Gastrocnemius medialis (tissue), 4 donors: ENCODE measurements at regions not wholly inside any gene's neighbourhood (a gene's known extent, or its start where the extent isn't known, plus 50 kb on each side); places are given as distances from the start of the nearest gene placed in this dataset.
A peak's percentile ranks its signal among the peaks of the same experiment; 100 is the strongest.

Source experiments
- ATAC-seq, 2 donors: fragments of 150-250 bp; one replicate each; pipeline ENCODE4 v1.9.1; 2016
- DNase-seq, 2 donors: peaks; one replicate each; pipeline ENCODE4 v3.0.0-alpha.2; 2019
- H3K27ac ChIP-seq, 4 donors: fragments of 200-600 bp; sonication (generic); 1 replicate in 1 of 4; 2 replicates in 3 of 4; pipeline ENCODE4 v1.5.1; 2016 to 2018; ENCODE audit warnings: mild to moderate bottlenecking in 2 of 4, moderate library complexity in 1 of 4
- H3K27me3 ChIP-seq, 3 donors: fragments of 200-600 bp; sonication (generic) in 2 of 3; 1 replicate in 1 of 3; 2 replicates in 2 of 3; pipeline versions ENCODE4 v1.5.1 to v1.6.0; 2016 to 2019; ENCODE audit warnings: mild to moderate bottlenecking in 1 of 3, moderate library complexity in 1 of 3
- H3K36me3 ChIP-seq, 2 donors: fragments of 200-600 bp; sonication (generic) in 1 of 2; one replicate each; pipeline ENCODE4 v1.5.1; 2017 to 2018
- H3K4me1 ChIP-seq, 2 donors: fragments of 200-600 bp; sonication (generic) in 1 of 2; one replicate each; pipeline ENCODE4 v1.5.1; 2016 to 2017; ENCODE audit warnings: mild to moderate bottlenecking in 2 of 2
- H3K4me3 ChIP-seq, 4 donors: fragments of 200-600 bp; sonication (generic) in 3 of 4; 1 replicate in 1 of 4; 2 replicates in 3 of 4; pipeline ENCODE4 v1.5.1; 2016 to 2019; ENCODE audit warnings: mild to moderate bottlenecking in 2 of 4
- H3K9me3 ChIP-seq, 3 donors: fragments of 200-600 bp; sonication (generic) in 2 of 3; 1 replicate in 1 of 3; 2 replicates in 2 of 3; pipeline ENCODE4 v1.5.1; 2016 to 2019
- POLR2A ChIP-seq, 2 donors: fragments of 450-650 bp; IDR thresholded peaks; one replicate each; pipeline ENCODE4 v1.6.1; 2017; ENCODE audit warnings: antibody characterized with exemption in 2 of 2, mild to moderate bottlenecking in 2 of 2, moderate library complexity in 2 of 2
- in situ Hi-C, 4 donors: fragments of 200-750 bp; cut with MboI; loops; one replicate each; pipeline versions ENCODE4 v1.15.0 to v1.8.0; 2017; ENCODE audit warnings: low sequenced_read_pairs in 4 of 4
- intact Hi-C: fragments of 100-400 bp; cut with DNase I; formaldehyde crosslinking; loops from one replicate; pipeline ENCODE4 v1.15.1; 2023; ENCODE audit warnings: low total_unique reads
- TF ChIP-seq, protein P1 (sequence below), 5 experiments: fragments of 450-650 bp in 3 of 5; fragments of 200-600 bp in 2 of 5; sonication (generic) in 2 of 5; IDR thresholded peaks in 4 of 5; conservative IDR thresholded peaks in 1 of 5; 1 replicate in 4 of 5; 2 replicates in 1 of 5; pipeline ENCODE4 v1.5.1; 2016 to 2019; ENCODE audit warnings: antibody characterized with exemption in 5 of 5, mild to moderate bottlenecking in 3 of 5, moderate library complexity in 3 of 5

- H3K27ac ChIP-seq: no peak overlapping the region
- no peaks in the 10 kb centered on the region for H3K36me3 ChIP-seq
- in situ Hi-C loops: no loop called here
- TF ChIP-seq POLR2A (IDR thresholded peaks at IDR 0.05): no peak
- TF ChIP-seq, protein P1, sequence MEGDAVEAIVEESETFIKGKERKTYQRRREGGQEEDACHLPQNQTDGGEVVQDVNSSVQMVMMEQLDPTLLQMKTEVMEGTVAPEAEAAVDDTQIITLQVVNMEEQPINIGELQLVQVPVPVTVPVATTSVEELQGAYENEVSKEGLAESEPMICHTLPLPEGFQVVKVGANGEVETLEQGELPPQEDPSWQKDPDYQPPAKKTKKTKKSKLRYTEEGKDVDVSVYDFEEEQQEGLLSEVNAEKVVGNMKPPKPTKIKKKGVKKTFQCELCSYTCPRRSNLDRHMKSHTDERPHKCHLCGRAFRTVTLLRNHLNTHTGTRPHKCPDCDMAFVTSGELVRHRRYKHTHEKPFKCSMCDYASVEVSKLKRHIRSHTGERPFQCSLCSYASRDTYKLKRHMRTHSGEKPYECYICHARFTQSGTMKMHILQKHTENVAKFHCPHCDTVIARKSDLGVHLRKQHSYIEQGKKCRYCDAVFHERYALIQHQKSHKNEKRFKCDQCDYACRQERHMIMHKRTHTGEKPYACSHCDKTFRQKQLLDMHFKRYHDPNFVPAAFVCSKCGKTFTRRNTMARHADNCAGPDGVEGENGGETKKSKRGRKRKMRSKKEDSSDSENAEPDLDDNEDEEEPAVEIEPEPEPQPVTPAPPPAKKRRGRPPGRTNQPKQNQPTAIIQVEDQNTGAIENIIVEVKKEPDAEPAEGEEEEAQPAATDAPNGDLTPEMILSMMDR (IDR thresholded peaks at IDR 0.05 in 4 of 5, conservative IDR thresholded peaks at IDR 0.05 in 1 of 5): no peak
- no peaks in the 10 kb centered on the region for H3K27me3 ChIP-seq
- H3K4me3 ChIP-seq: no peak overlapping the region
- H3K4me1 ChIP-seq: peaks cover 16 to 18% of the 10 kb centered on the region in 2 donors
- no peaks in the 10 kb centered on the region for H3K9me3 ChIP-seq
- intact Hi-C loops: no loop called here
- DNase-seq (no peak), ATAC-seq (no peak)
These were observed 204.7 kb downstream of the UACA start for GRCh38 chr15:70558406-70559264.

- no peaks in the 10 kb centered on the region for H3K36me3 ChIP-seq
- in situ Hi-C loops: no loop called here
- peaks cover 16 to 18% of the 10 kb centered on the region in 2 donors for H3K4me1 ChIP-seq
- DNase-seq: peak in 1 of 2 donors; percentile 36
- H3K4me3 ChIP-seq: no peak overlapping the region
- H3K9me3 ChIP-seq: no peaks in the 10 kb centered on the region
- no peaks in the 10 kb centered on the region for H3K27me3 ChIP-seq
- intact Hi-C loops: no loop called here
- H3K27ac ChIP-seq: no peak overlapping the region
- peak in 1 of 2 donors; percentile 65 for ATAC-seq
- no peak for TF ChIP-seq POLR2A (IDR thresholded peaks at IDR 0.05)
- TF ChIP-seq, protein P1 (IDR thresholded peaks at IDR 0.05 in 4 of 5, conservative IDR thresholded peaks at IDR 0.05 in 1 of 5): no peak
These were observed 205.7 kb downstream of the UACA start for GRCh38 chr15:70557521-70558258.

GRCh38 chr15:70556779-70557178 lies 206.6 kb downstream of the UACA start:
- Histone ChIP-seq H3K4me1 (peaks cover 16 to 18% of the 10 kb centered on the region in 2 donors), H3K27ac (no peak overlapping the region), H3K36me3 (no peaks in the 10 kb centered on the region), H3K27me3 (no peaks in the 10 kb centered on the region), H3K4me3 (no peak overlapping the region), H3K9me3 (no peaks in the 10 kb centered on the region)
- TF ChIP-seq, protein P1 (IDR thresholded peaks at IDR 0.05 in 4 of 5, conservative IDR thresholded peaks at IDR 0.05 in 1 of 5): no peak
- no peak for TF ChIP-seq POLR2A (IDR thresholded peaks at IDR 0.05)
- in situ Hi-C loops: no loop called here
- intact Hi-C loops: no loop called here
- no peak for DNase-seq
- no peak for ATAC-seq

DNA sequence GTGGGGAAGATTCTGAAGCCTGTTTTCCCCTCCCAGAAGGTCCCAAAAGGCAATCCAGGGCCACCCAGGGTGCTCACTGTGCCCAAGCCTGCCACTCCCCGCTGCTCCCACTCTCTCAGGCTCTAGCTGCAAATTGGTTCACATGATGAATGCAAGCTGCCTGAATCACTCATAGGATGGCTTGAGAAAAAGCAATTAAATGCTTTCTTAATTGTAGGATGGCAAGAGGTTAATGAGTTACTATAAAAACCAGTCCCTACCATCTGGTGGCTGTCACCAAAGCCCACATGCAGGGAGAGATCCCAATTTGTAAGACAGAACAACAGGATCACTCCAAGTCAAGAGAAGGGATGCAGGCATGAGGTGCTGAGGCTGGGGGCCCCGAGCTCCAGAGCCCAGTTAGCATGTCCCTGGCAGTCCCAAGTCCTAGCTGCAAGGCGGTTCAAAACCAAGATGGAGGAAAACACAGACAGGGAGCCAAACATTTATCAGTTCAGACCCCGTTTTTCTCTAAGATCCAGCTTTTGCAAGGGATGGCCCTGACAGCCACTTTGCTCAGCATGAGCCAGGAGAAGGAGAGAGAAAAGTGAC lies 207.1 kb downstream of the UACA start:
- TF ChIP-seq, protein P1 (IDR thresholded peaks at IDR 0.05 in 4 of 5, conservative IDR thresholded peaks at IDR 0.05 in 1 of 5): no peak
- TF ChIP-seq POLR2A (IDR thresholded peaks at IDR 0.05): no peak
- Histone ChIP-seq H3K4me1 (peaks cover 16 to 18% of the 10 kb centered on the region in 2 donors), H3K27me3 (no peaks in the 10 kb centered on the region), H3K4me3 (no peak overlapping the region), H3K9me3 (no peaks in the 10 kb centered on the region), H3K27ac (no peak overlapping the region), H3K36me3 (no peaks in the 10 kb centered on the region)
- intact Hi-C loops: no loop called here
- DNase-seq (no peak), ATAC-seq (no peak)
- in situ Hi-C loops: no loop called here
